H9 (cell line): ENCODE measurements at regions not wholly inside any gene's neighbourhood (a gene's known extent, or its start where the extent isn't known, plus 50 kb on each side); places are given as distances from the start of the nearest gene placed in this dataset.

ENCODE experiments used
- DNase-seq: peaks from one replicate; pipeline ENCODE4 v3.0.0-alpha.2; 2017
- H2AFZ ChIP-seq: one replicate; pipeline ENCODE4 v1.6.1; 2013; ENCODE audit warnings: mild to moderate bottlenecking, low read length, control low read depth, moderate library complexity
- H2AK5ac ChIP-seq: 2 replicates; pipeline ENCODE4 v1.6.1; 2013; ENCODE audit warnings: low read length, control low read depth, mixed read lengths; ENCODE audit not compliant: insufficient read length
- H2BK120ac ChIP-seq: one replicate; pipeline ENCODE4 v1.6.1; 2013; ENCODE audit warnings: low read depth, mild to moderate bottlenecking, low read length, control low read depth, inconsistent platforms; ENCODE audit not compliant: poor library complexity, severe bottlenecking
- H2BK12ac ChIP-seq: 2 replicates; pipeline ENCODE4 v1.6.1; 2013; ENCODE audit warnings: low read length, control low read depth, mixed read lengths, low read depth; ENCODE audit not compliant: insufficient read length
- H2BK15ac ChIP-seq: 2 replicates; pipeline ENCODE4 v1.6.1; 2013; ENCODE audit warnings: low read depth, low read length, control low read depth
- H2BK20ac ChIP-seq: one replicate; pipeline ENCODE4 v1.6.1; 2013; ENCODE audit warnings: low read depth, mild to moderate bottlenecking, low read length, control low read depth, inconsistent platforms; ENCODE audit not compliant: poor library complexity, severe bottlenecking
- H2BK5ac ChIP-seq: 2 replicates; pipeline ENCODE4 v1.6.1; 2013; ENCODE audit warnings: low read length, control low read depth, mixed read lengths; ENCODE audit not compliant: insufficient read length
- H3K14ac ChIP-seq: 2 replicates; pipeline ENCODE4 v1.6.1; 2013; ENCODE audit warnings: low read length, control low read depth; ENCODE audit not compliant: insufficient read depth
- H3K18ac ChIP-seq: 2 replicates; pipeline ENCODE4 v1.6.1; 2013; ENCODE audit warnings: low read depth, mild to moderate bottlenecking, mixed read lengths, low read length, control low read depth; ENCODE audit not compliant: insufficient read length
- H3K23ac ChIP-seq: 2 replicates; pipeline ENCODE4 v1.6.1; 2013; ENCODE audit warnings: low read length, control low read depth, mixed read lengths, low read depth; ENCODE audit not compliant: insufficient read length
- H3K23me2 ChIP-seq: 2 replicates; pipeline ENCODE4 v1.6.1; 2013; ENCODE audit warnings: low read depth, mild to moderate bottlenecking, mixed read lengths, low read length, control low read depth; ENCODE audit not compliant: insufficient read length, poor library complexity, severe bottlenecking
- H3K27ac ChIP-seq: 2 replicates; pipeline ENCODE4 v1.5.1; 2013; ENCODE audit warnings: low read length, control low read depth, mixed read lengths, low read depth; ENCODE audit not compliant: insufficient read length
- H3K27me3 ChIP-seq: 2 replicates; pipeline ENCODE4 v1.6.1; 2013; ENCODE audit warnings: low read length, control low read depth, inconsistent platforms; ENCODE audit not compliant: insufficient read depth
- H3K4ac ChIP-seq: 2 replicates; pipeline ENCODE4 v1.6.1; 2013; ENCODE audit warnings: low read depth, mild to moderate bottlenecking, control low read depth, inconsistent platforms, low read length, moderate library complexity
- H3K4me1 ChIP-seq: 2 replicates; pipeline ENCODE4 v1.6.1; 2013; ENCODE audit warnings: low read length, control low read depth, inconsistent platforms; ENCODE audit not compliant: insufficient read depth
- H3K4me2 ChIP-seq: 2 replicates; pipeline ENCODE4 v1.6.1; 2013; ENCODE audit warnings: low read length, control low read depth, mixed read lengths; ENCODE audit not compliant: insufficient read length, insufficient read depth
- H3K56ac ChIP-seq: 2 replicates; pipeline ENCODE4 v1.6.1; 2013; ENCODE audit warnings: low read depth, mild to moderate bottlenecking, mixed read lengths, low read length, control low read depth; ENCODE audit not compliant: insufficient read length
- H3K79me1 ChIP-seq: 2 replicates; pipeline ENCODE4 v1.6.1; 2013; ENCODE audit warnings: low read depth, mild to moderate bottlenecking, moderate library complexity, low read length, control low read depth, inconsistent platforms; ENCODE audit not compliant: insufficient read depth, poor library complexity, severe bottlenecking
- H3K79me2 ChIP-seq: 2 replicates; pipeline ENCODE4 v1.6.1; 2013; ENCODE audit warnings: low read length, control low read depth, inconsistent platforms; ENCODE audit not compliant: insufficient read depth
- H3K9ac ChIP-seq: 2 replicates; pipeline ENCODE4 v1.6.1; 2013; ENCODE audit warnings: low read length, control low read depth, mixed read lengths; ENCODE audit not compliant: insufficient read length; ENCODE audit errors: extremely low read depth
- H3K9me3 ChIP-seq: one replicate; pipeline ENCODE4 v1.6.1; 2013; ENCODE audit warnings: low read depth, low read length, inconsistent platforms; ENCODE audit not compliant: control insufficient read depth
- H3T11ph ChIP-seq: one replicate; pipeline ENCODE4 v1.6.1; 2013; ENCODE audit warnings: mild to moderate bottlenecking, low read length, control low read depth, inconsistent platforms
- H4K20me1 ChIP-seq: one replicate; pipeline ENCODE4 v1.6.1; 2013; ENCODE audit not compliant: control insufficient read depth, insufficient read length, insufficient read depth
- H4K5ac ChIP-seq: 2 replicates; pipeline ENCODE4 v1.6.1; 2013; ENCODE audit warnings: low read depth, mild to moderate bottlenecking, mixed read lengths, low read length, control low read depth; ENCODE audit not compliant: insufficient read length
- H4K8ac ChIP-seq: replicated peaks from 2 replicates; pipeline ENCODE4 v1.6.1; 2013; ENCODE audit warnings: low read length, control low read depth, mixed read lengths, low read depth; ENCODE audit not compliant: insufficient read length
- H4K91ac ChIP-seq: 2 replicates; pipeline ENCODE4 v1.6.1; 2013; ENCODE audit warnings: low read depth, mild to moderate bottlenecking, moderate library complexity, mixed read lengths, low read length, control low read depth; ENCODE audit not compliant: insufficient read length
- H3K27ac Mint-ChIP-seq, 3 experiments: 2 replicates in 2 of 3; 3 replicates in 1 of 3; pipeline ENCODE4 v1.8.0; 2020 to 2021; ENCODE audit warnings: mixed read lengths in 3 of 3, mild to moderate bottlenecking in 1 of 3, moderate library complexity in 1 of 3
- H3K27me3 Mint-ChIP-seq: 2 replicates; pipeline ENCODE4 v1.8.0; 2021; ENCODE audit warnings: low read depth, mild to moderate bottlenecking, moderate library complexity, mixed read lengths
- H3K36me3 Mint-ChIP-seq, 3 experiments: 2 replicates in 2 of 3; 3 replicates in 1 of 3; pipeline ENCODE4 v1.8.0; 2020 to 2021; ENCODE audit warnings: low read depth in 3 of 3, mixed read lengths in 3 of 3; ENCODE audit not compliant: insufficient read depth in 1 of 3
- H3K4me1 Mint-ChIP-seq, 2 experiments: 2 replicates each; pipeline ENCODE4 v1.8.0; 2020; ENCODE audit warnings: mixed read lengths in 2 of 2
- H3K4me3 Mint-ChIP-seq, 2 experiments: 2 replicates in 1 of 2; 3 replicates in 1 of 2; pipeline ENCODE4 v1.8.0; 2020 to 2021; ENCODE audit warnings: mild to moderate bottlenecking in 2 of 2, mixed read lengths in 2 of 2, moderate library complexity in 1 of 2
- H3K9me3 Mint-ChIP-seq, 2 experiments: 2 replicates in 1 of 2; 3 replicates in 1 of 2; pipeline ENCODE4 v1.8.0; 2020; ENCODE audit warnings: mild to moderate bottlenecking in 2 of 2, mixed read lengths in 2 of 2, moderate library complexity in 1 of 2
- WGBS: extraction: QIAGEN DNeasy Blood & Tissue Kit; methylation state at CpG from one replicate; pipeline ENCODE4 v1.1.7; 2013; ENCODE audit warnings: missing lambda C conversion rate, low lambda C conversion rate, mixed read lengths; ENCODE audit not compliant: insufficient read length; ENCODE audit errors: extremely low coverage; 5-methylcytosine and 5-hydroxymethylcytosine counted together
- TF ChIP-seq, protein P1 (sequence below): fragments of 200-600 bp; sonication (generic); conservative IDR thresholded peaks from 3 replicates; pipeline ENCODE4 v1.8.0; 2021; ENCODE audit warnings: antibody characterized with exemption, mild to moderate bottlenecking

DNA sequence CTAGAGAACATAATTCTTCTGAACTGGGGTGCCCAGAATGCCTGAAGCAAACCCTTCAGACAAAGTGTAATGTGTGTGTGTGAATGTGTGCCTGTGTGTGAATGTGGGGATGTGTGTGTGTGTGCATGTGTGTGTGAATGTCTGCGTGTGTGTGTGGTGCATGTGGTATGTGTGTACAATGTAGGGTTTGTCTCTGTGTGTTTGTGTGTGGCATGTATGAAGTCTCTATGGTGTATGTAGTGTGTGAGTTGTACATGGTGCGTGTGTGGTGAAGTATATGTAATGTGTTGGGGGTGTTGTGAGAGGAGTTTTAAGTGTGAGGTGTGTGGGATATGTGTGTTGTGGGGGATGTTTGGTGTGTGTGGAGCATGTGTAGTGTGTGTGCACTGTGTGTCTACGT, 129.3 kb upstream of the SOX11 start:
- no peak overlapping the region for H2BK12ac ChIP-seq
- H3K14ac ChIP-seq = no peak overlapping the region
- 100% methylated on average over 1 of the region's 3 CpGs for WGBS
- no peaks in the 10 kb centered on the region for H3K27me3 ChIP-seq
- no peak overlapping the region for H3T11ph ChIP-seq
- H3K79me1 ChIP-seq = no peaks in the 10 kb centered on the region
- H2BK5ac ChIP-seq = no peak overlapping the region
- no peak overlapping the region for H3K4ac ChIP-seq
- Mint-ChIP-seq H3K4me3 (no peak overlapping the region), H3K27me3 (no peaks in the 10 kb centered on the region), H3K4me1 (peaks cover 1% of the 10 kb centered on the region in 2 experiments), H3K27ac (no peak overlapping the region), H3K36me3 (peaks cover 0 to 9% (median 4%) of the 10 kb centered on the region in 3 experiments; a peak in 6 of 7 replicates), H3K9me3 (peaks cover 6 to 8% of the 10 kb centered on the region in 2 experiments; a peak in 4 of 5 replicates)
- peak overlapping the region; percentile 15 for H4K5ac ChIP-seq
- H2BK20ac ChIP-seq = no peak overlapping the region
- no peaks in the 10 kb centered on the region for H3K79me2 ChIP-seq
- TF ChIP-seq, protein P1, sequence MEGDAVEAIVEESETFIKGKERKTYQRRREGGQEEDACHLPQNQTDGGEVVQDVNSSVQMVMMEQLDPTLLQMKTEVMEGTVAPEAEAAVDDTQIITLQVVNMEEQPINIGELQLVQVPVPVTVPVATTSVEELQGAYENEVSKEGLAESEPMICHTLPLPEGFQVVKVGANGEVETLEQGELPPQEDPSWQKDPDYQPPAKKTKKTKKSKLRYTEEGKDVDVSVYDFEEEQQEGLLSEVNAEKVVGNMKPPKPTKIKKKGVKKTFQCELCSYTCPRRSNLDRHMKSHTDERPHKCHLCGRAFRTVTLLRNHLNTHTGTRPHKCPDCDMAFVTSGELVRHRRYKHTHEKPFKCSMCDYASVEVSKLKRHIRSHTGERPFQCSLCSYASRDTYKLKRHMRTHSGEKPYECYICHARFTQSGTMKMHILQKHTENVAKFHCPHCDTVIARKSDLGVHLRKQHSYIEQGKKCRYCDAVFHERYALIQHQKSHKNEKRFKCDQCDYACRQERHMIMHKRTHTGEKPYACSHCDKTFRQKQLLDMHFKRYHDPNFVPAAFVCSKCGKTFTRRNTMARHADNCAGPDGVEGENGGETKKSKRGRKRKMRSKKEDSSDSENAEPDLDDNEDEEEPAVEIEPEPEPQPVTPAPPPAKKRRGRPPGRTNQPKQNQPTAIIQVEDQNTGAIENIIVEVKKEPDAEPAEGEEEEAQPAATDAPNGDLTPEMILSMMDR = no peak
- no peak overlapping the region for H3K56ac ChIP-seq
- H3K9ac ChIP-seq = no peak overlapping the region
- H2AK5ac ChIP-seq = no peak overlapping the region
- H3K4me2 ChIP-seq = no peak overlapping the region
- H3K23me2 ChIP-seq = no peaks in the 10 kb centered on the region
- no peak overlapping the region for H4K8ac ChIP-seq
- no peak overlapping the region for H2BK120ac ChIP-seq
- no peak overlapping the region for H3K27ac ChIP-seq
- H3K18ac ChIP-seq = no peak overlapping the region
- H4K20me1 ChIP-seq = no peaks in the 10 kb centered on the region
- no peak overlapping the region for H2AFZ ChIP-seq
- DNase-seq = no peak
- peak overlapping the region; percentile 69 for H3K23ac ChIP-seq
- H2BK15ac ChIP-seq = no peak overlapping the region
- no peaks in the 10 kb centered on the region for H3K4me1 ChIP-seq
- no peaks in the 10 kb centered on the region for H3K9me3 ChIP-seq
- no peak overlapping the region for H4K91ac ChIP-seq
